Ascending aorta (tissue), 2 donors: ENCODE measurements at regions not wholly inside any gene's neighbourhood (a gene's known extent, or its start where the extent isn't known, plus 50 kb on each side); places are given as distances from the start of the nearest gene placed in this dataset.

Experiments used
- DNase-seq, 2 donors: peaks; one replicate each; pipeline ENCODE4 v3.0.0-alpha.2; 2019; ENCODE audit warnings: low spot score in 2 of 2
- H3K27ac ChIP-seq, 2 donors: fragments of 200-600 bp; sonication (generic); one replicate each; pipeline ENCODE4 v1.5.1; 2016 to 2017; ENCODE audit warnings: mild to moderate bottlenecking in 1 of 2
- H3K27me3 ChIP-seq: fragments of 200-600 bp; sonication (generic); one replicate; pipeline ENCODE4 v1.5.1; 2017
- H3K36me3 ChIP-seq, 2 donors: fragments of 200-600 bp; sonication (generic); one replicate each; pipeline ENCODE4 v1.5.1; 2016
- H3K4me1 ChIP-seq, 2 donors: fragments of 200-600 bp; sonication (generic); one replicate each; pipeline ENCODE4 v1.5.1; 2016 to 2017; ENCODE audit warnings: mild to moderate bottlenecking in 1 of 2
- H3K4me3 ChIP-seq, 2 donors: fragments of 200-600 bp; sonication (generic); one replicate each; pipeline ENCODE4 v1.5.1; 2016 to 2017; ENCODE audit warnings: mild to moderate bottlenecking in 1 of 2
- H3K9me3 ChIP-seq, 2 donors: fragments of 200-600 bp; sonication (generic); one replicate each; pipeline ENCODE4 v1.5.1; 2016
- CTCF ChIP-seq, 3 experiments: fragments of 200-600 bp in 2 of 3; fragments of 450-650 bp in 1 of 3; sonication (generic) in 2 of 3; IDR thresholded peaks; one replicate each; pipeline ENCODE4 v1.5.1; 2016 to 2019; ENCODE audit warnings: antibody characterized with exemption in 3 of 3, mild to moderate bottlenecking in 1 of 3, moderate library complexity in 1 of 3
- intact Hi-C: fragments of 100-400 bp; cut with DNase I; formaldehyde crosslinking; loops from one replicate; pipeline ENCODE4 v1.15.1; 2023

GRCh38 chr4:186003746-186004145 is 65.2 kb upstream of the TLR3 start:
- no peak overlapping the region for H3K4me3 ChIP-seq
- intact Hi-C loops: no loop called here
- no peak for DNase-seq
- no peaks in the 10 kb centered on the region for H3K36me3 ChIP-seq
- no peak for TF ChIP-seq CTCF (IDR thresholded peaks at IDR 0.05)
- H3K27me3 ChIP-seq: no peaks in the 10 kb centered on the region
- H3K9me3 ChIP-seq: no peaks in the 10 kb centered on the region
- peaks cover 0 to 11% of the 10 kb centered on the region in 2 donors for H3K4me1 ChIP-seq
- H3K27ac ChIP-seq: peak overlapping the region in 1 of 2 donors; percentile 59

- no peaks in the 10 kb centered on the region for H3K4me1 ChIP-seq
- H3K27me3 ChIP-seq: no peaks in the 10 kb centered on the region
- TF ChIP-seq CTCF (IDR thresholded peaks at IDR 0.05): no peak
- no peak for DNase-seq
- no peak overlapping the region for H3K27ac ChIP-seq
- no peak overlapping the region for H3K4me3 ChIP-seq
- no peaks in the 10 kb centered on the region for H3K9me3 ChIP-seq
- H3K36me3 ChIP-seq: no peaks in the 10 kb centered on the region
- intact Hi-C loops: no loop called here
These were observed 60.9 kb upstream of the TLR3 start for GRCh38 chr4:186008057-186008456.

- H3K9me3 ChIP-seq: no peaks in the 10 kb centered on the region
- no peaks in the 10 kb centered on the region for H3K36me3 ChIP-seq
- no peak overlapping the region for H3K27ac ChIP-seq
- no peaks in the 10 kb centered on the region for H3K27me3 ChIP-seq
- H3K4me1 ChIP-seq: no peaks in the 10 kb centered on the region
- no peak overlapping the region for H3K4me3 ChIP-seq
- no peak for DNase-seq
- intact Hi-C loops: no loop called here
- TF ChIP-seq CTCF (IDR thresholded peaks at IDR 0.05): no peak
These were observed 59.0 kb upstream of the TLR3 start for GRCh38 chr4:186009976-186010375.

- H3K36me3 ChIP-seq: no peaks in the 10 kb centered on the region
- TF ChIP-seq CTCF (IDR thresholded peaks at IDR 0.05): no peak
- H3K27me3 ChIP-seq: no peaks in the 10 kb centered on the region
- no peak overlapping the region for H3K27ac ChIP-seq
- no peak overlapping the region for H3K4me3 ChIP-seq
- no peaks in the 10 kb centered on the region for H3K4me1 ChIP-seq
- H3K9me3 ChIP-seq: no peaks in the 10 kb centered on the region
- DNase-seq: no peak
- intact Hi-C loops: no loop called here
These were observed 58.1 kb upstream of the TLR3 start for GRCh38 chr4:186010821-186011220.

GRCh38 chr4:186012071-186012470 is 56.9 kb upstream of the TLR3 start:
- Histone ChIP-seq H3K4me1 (no peaks in the 10 kb centered on the region), H3K27ac (no peak overlapping the region), H3K36me3 (no peaks in the 10 kb centered on the region), H3K9me3 (no peaks in the 10 kb centered on the region), H3K4me3 (no peak overlapping the region), H3K27me3 (no peaks in the 10 kb centered on the region)
- intact Hi-C loops: no loop called here
- TF ChIP-seq CTCF (IDR thresholded peaks at IDR 0.05): no peak
- no peak for DNase-seq
